Adrenal gland (tissue), 5 donors: ENCODE measurements at regions not wholly inside any gene's neighbourhood (a gene's known extent, or its start where the extent isn't known, plus 50 kb on each side); places are given as distances from the start of the nearest gene placed in this dataset.

Source experiments
- CTCF ChIP-seq, 6 experiments: fragments of 450-650 bp in 4 of 6; fragments of 200-600 bp in 2 of 6; sonication (generic) in 1 of 6; IDR thresholded peaks; 1 replicate in 5 of 6; 2 replicates in 1 of 6; pipeline versions ENCODE4 v1.5.1 to v1.8.0; 2016 to 2021; ENCODE audit warnings: antibody characterized with exemption in 6 of 6, mild to moderate bottlenecking in 2 of 6, moderate library complexity in 1 of 6
- POLR2A ChIP-seq, 2 donors: fragments of 450-650 bp; IDR thresholded peaks; one replicate each; pipeline ENCODE4 v1.6.1; 2017; ENCODE audit warnings: antibody characterized with exemption in 2 of 2, mild to moderate bottlenecking in 2 of 2, moderate library complexity in 1 of 2
- donor health status: DM: no; HTN: no; CAD: no.

GRCh38 chr2:236840215-236840614, 245.5 kb upstream of the COPS8 start:
- TF ChIP-seq CTCF (IDR thresholded peaks at IDR 0.05) = no peak
- TF ChIP-seq POLR2A (IDR thresholded peaks at IDR 0.05) = no peak
